HG03196 (cell line): ENCODE measurements at regions not wholly inside any gene's neighbourhood (a gene's known extent, or its start where the extent isn't known, plus 50 kb on each side); places are given as distances from the start of the nearest gene placed in this dataset.

Source experiments
- ATAC-seq: cut with Tn5 transposase; IDR thresholded peaks from one replicate; pipeline ENCODE4 v1.9.1; 2021; ENCODE audit not compliant: unreplicated experiment

DNA sequence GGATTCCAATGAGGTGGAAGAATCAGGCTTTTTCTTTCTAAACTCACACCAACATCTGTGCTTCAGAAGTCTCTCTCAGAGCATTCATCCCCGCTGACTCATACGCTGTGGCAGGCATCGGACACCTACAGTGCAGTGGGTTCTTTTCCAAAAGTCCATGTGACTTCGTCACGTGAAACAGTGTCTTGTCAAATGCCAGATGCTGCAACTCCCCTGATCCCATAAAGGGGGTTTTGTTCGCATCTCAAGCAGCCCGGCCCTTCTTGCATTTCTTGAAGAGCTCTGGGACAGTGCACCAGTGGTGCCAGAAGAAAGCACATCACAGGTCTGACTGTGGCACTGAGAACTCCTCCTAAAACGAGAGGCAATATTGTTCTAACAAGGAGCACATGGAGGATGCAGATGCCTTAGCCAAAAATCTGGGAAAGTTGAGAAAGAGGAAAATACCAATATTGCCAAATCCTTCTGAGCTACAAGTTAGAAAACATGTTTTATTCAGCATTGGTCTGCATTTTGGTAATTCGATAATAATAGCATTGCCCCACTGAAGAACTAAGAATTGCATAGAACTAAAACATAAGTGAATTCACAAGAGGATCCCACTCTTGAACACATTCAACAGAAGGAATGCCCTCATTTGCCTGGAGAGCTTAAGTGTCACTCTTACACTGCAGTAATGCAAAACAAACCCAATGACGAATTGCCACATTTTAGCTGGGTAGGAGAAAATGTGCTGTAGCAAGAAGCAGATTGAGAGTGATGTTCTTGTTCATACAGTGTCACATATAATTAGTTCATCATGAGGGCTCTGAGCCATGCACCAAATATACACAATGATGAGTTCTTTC lies 204.4 kb downstream of the CXCL12 start:
- no peak for ATAC-seq

DNA sequence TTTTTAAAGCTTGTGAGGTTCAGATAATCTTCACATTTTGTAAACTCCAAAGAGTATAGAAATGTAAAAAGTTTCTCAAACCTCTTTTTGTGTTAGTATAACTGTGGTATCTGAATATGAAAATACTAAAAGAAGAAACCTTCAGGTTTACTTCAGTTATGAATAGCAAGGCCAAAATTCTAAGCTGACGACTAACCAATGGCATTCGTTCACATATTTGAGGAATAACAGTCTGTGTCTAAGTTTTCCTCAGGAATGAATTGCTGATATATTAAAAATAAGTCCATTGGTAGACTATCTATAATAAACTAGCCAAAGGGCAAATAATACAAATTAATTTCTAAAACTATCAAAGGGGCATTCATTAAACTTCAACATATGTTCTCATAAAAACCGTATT lies 206.0 kb downstream of the CXCL12 start:
- ATAC-seq, result no peak

DNA sequence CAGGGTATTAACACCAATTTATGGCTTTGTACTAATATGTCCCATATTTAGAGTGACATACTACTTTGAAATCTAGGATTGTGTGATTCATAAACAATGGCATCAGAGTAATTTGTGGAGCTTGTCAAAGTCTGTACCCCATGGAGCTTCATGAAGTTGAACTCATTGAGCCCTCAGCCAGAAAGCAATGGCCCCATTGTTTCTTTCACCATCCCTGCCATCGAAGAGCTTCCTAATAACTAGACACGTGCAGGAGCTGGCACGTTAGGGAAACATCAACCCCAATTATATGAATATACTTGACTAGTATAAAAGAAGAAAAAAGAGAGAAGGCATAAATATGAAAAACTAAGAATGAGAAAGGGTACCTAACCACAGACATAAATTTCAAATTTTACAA lies 206.6 kb downstream of the CXCL12 start:
- no peak for ATAC-seq

DNA sequence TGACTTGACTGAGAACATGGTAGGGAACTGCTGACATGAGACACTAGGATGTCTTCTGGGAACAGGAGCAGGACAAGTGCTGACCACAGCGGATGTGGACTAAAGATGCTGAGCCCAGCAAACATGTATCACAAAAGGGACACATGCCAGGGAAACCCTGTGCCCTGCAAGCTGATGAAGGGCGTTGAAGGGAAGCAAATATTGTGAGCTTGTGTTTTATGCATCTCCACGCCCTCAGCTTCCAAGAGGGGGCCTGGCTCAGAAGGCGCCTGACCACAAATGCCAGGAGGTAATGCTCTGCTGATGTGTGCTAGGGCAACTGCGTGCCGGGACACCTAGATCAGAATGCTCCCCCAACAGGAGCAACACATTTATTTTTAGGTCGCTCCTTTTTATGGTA lies 207.3 kb downstream of the CXCL12 start:
- ATAC-seq, result no peak

DNA sequence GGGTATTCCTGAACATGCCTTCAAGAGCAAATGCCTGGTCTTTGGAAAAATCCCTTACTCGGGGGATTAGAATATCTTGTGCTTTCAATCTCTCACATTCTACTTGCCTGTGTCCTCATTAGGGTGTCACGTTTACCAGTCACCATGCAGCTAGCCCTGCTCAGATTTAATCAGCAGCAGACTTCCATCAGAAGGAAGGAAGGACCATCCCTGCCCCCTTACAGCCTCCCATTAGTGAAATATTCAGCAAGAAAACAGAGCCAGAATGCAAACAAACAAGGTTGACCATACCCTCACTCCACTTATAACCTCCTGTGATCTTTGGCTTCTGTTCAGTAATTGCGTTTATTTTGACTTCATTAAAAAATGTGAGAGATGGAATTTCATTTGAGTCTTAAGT lies 208.6 kb downstream of the CXCL12 start:
- no peak for ATAC-seq

DNA sequence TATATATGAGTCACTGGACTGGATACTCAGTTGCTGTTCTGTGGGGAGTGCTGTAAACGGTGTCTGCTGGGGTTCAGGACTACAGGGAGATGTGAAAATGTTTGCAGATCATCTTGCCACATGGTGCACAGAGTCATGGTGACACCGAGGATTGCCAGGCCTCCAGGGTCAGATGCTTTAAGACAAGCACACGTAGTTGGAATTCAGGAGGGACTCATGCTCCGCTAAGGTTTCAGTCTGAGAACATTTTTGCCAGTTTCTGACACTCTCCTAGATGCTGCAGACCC lies 211.3 kb downstream of the CXCL12 start:
- ATAC-seq, result no peak

DNA sequence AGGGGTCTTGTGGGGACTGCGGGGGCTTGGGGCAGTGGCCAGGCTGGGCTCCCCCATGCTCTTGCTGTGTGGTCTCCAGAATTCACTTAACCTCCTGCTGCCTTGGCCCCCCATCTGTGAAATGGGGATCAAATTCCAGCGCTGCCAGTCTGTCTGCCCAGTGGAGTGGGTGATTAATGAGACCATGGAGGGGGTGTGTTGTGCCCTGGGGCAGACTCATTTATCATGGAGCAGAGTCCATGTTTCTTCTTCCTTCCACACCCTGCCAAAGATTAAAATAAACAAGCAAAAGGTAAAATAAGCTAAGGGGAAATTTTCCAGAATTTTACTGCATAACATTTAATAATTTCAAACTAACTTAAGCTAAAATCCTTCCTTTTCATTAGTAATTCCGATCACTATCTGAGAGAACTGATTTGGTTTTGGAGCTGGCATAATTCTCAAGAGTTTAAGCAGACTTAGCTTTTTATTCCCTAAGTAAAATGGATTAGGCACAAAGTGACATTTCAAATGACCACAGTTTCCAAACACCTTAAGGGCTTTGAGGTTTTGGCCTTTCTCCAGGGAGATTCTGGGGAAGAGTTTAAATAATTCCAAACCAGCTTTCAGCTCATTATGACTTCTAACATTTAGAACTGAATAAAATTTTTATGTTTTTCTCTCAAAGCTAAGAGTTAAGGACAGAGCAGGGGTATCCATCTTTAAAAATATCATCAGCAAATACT lies 211.9 kb downstream of the CXCL12 start:
- ATAC-seq, result no peak

DNA sequence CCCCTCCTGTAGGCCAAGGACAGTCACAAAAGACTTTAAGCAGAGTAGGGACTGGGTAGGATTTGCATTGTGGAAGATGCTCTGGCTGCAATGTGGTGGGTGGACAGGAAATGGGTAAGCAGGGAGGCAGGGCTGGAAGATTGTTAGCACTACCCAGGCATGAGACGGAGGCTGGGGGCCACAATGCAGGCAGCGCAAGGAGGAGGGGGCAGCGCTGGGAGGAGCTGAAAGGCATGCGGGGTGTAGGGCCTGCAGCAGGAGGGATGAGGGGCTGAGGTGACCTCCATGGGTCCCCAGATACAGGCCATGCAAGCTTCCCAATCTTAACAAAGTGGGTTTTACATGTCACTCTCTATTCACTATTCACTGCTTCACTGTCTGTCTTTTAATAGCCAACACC lies 213.1 kb downstream of the CXCL12 start:
- ATAC-seq, result no peak

DNA sequence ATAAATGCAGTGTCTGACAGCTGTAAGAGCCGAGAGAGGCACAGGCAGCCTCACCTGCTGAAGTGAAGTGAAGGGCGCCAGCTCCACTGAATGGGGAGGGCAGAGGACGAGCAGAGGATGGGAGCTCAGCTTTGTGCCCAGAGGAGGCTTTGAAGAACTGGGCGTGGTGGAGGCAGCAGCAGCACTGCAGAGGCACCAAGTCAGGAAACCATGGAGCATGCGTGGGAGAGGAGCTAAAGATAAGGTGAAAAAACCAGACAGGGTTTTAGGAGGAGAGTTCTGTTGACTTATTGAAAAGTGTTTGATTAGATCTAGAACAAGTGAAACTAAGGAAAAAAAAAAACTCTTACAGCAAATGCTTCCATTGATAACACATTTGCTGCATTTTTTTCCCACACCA lies 216.4 kb downstream of the CXCL12 start:
- ATAC-seq, result no peak

DNA sequence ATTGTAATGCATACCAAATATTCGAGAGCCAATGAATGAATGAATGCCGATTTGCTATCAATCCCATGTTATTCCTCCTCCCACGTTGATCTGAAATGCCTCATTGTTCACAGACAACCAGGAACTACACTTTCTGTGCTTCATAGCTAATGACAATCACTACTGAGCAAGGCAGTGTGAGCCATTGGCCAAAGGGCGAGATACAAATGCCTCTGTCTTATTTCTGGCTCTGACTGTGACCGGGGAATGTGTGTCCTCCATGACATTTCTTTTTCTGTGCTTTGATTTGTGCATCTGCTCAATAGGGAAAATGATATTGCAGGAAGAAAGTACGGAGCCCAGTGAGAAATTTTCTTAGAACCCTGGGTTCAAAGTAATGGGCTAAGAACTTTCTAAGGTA lies 217.1 kb downstream of the CXCL12 start:
- ATAC-seq, result no peak

DNA sequence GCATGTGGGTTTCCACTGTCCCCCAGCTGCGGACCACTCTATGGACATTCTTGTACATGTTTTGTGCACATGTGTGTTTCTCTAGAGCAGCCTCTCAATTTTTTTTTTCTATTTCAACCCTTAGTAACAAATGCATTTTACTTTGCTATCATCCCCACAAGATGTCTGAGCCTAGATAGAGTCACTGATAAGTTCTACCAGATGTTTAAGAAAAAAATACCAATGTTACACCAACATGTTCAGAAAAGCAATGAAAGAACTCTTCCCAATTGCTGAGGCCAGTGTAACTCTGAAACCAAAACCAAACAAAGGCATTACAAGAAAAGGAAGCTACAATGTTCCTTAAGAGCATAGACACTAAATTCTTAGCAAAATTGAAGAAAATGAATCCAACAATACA lies 218.5 kb downstream of the CXCL12 start:
- no peak for ATAC-seq

DNA sequence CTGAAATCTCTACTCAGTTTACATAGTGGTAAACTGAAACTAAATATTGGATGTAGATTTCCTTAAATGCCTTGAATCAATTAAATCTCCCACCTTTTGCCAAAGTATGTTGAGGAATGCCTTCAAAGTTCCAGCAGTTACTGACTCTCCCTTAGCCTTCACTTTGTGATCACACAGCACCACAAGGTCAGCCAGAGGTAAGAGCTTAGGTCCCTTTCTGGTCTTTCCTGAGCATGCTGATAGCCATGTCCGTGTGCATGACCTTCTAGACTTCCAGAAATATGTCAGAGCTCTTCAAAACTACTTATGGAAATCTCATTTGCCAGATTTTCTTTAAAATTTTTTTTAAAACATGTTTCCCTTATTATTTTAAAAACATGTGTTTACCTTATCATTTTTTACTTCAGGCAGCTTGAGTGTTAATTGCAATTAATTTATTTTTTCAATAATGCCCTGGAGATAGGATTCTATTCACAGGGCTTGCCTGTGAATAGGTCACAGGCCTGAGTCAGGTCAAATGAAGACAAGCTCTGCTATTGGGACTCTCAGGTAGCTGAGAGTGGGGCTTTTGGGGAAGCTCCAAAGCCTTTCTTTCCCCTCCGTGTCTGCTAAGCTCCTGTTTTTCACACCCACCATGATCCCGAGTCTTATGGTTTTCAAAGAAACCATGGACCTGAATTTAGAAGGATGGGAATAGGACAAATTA lies 220.5 kb downstream of the CXCL12 start:
- no peak for ATAC-seq

DNA sequence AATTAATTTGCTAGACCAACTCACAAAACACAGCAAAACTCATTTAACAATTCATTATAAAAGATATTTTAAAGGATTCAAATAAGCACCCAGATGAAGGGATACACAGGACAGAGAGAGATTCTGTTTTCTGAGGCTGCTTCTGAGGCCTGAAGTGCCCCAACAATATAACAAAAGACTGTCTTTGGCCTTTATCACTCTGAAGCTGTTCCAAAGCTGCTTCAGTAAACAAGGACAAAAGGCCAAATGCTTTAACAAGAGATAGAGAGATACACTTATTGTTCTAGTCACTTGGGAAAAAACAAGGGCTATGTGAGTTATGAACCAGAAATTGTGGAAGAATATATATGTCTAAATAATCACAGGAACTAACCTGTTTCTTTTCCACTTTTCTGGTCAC lies 223.7 kb downstream of the CXCL12 start:
- no peak for ATAC-seq

DNA sequence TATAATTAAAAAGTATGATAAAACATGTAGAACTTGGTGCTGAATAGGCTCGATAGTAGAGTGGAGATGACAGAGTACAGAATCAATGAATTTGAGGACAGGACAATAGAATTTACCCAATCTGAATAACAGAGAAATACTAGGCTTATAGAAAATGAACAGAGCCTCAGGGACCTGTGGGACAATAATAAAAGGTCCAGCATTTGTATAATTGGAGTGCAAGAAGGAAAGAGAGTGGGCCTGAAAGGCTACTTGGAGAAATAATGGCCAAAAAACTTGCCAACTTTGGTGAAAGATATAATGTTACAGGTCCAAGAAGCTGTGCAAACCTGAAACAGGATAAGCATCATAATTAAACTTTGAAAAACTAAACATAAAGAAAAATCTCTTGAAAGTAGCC lies 227.3 kb downstream of the CXCL12 start:
- no peak for ATAC-seq

DNA sequence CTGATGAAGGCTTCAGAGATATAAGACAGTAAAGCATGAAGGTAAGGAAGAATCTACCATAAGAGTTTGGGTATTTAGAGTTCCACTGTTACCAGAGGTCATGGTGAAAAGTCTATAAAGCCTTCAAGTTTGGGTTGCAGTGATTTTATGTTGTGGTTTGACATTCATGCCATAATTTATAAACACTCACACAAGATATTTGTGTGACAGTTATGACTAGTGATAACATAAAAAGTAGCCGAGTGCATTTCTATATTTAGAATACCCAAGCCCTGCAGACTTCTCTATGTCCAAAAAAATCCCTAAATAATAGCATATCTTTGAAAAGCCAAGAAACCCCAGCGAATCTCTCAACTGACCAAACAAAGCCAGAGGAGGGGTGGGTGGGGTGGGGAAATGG lies 229.9 kb downstream of the CXCL12 start:
- no peak for ATAC-seq

DNA sequence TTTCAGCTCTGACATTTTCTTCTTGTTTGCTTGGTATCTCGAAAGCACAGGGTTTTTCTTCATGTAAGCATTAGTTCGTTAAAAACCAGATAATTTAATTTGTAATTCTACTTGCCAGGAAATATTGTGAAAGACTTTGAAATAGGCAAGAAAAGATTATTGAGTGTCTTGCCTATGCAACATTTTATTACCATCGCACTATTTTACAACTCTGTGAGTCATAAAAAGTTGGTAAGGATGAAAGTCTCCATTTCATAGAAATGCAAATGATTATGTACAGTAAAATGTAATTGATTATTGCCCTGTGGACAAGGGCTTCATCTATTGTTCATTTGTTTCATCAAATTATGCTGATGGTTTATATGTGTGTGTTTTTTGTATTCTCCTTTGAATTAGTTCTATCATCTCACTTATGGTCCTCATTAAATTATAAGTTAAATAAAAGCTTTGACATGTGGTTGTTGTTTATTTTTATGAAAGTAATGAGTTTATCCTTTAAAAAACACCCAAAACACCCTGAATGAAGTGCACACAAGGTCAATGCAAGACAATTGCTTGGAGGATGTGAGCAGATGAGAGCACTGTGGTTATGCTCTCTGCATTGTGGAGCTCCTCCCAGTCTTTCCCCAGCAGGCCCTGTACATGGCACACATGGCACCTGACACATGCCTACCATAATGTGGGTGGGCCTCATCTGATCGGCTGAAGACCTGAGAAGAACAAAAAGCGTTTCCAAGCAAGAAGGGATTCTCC lies 230.8 kb downstream of the CXCL12 start:
- no peak for ATAC-seq

DNA sequence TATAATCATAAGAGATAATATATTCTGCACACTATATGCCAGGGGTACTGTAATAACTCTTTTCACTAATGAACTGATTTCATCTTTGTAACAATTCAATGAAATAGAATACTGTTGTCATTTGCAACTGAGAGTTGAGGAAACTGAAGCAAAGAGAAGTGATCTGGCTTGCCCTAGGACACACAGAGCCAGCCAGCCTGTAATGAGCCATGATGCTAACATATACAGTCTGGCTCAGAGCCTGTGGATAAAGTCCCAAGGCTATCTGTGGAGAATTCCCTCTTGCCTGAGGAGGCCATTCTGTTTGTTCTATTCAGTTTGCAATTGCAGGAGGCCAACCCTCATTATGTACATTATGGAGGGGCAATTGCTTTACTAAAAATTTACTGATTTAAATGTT lies 241.3 kb downstream of the CXCL12 start:
- no peak for ATAC-seq

DNA sequence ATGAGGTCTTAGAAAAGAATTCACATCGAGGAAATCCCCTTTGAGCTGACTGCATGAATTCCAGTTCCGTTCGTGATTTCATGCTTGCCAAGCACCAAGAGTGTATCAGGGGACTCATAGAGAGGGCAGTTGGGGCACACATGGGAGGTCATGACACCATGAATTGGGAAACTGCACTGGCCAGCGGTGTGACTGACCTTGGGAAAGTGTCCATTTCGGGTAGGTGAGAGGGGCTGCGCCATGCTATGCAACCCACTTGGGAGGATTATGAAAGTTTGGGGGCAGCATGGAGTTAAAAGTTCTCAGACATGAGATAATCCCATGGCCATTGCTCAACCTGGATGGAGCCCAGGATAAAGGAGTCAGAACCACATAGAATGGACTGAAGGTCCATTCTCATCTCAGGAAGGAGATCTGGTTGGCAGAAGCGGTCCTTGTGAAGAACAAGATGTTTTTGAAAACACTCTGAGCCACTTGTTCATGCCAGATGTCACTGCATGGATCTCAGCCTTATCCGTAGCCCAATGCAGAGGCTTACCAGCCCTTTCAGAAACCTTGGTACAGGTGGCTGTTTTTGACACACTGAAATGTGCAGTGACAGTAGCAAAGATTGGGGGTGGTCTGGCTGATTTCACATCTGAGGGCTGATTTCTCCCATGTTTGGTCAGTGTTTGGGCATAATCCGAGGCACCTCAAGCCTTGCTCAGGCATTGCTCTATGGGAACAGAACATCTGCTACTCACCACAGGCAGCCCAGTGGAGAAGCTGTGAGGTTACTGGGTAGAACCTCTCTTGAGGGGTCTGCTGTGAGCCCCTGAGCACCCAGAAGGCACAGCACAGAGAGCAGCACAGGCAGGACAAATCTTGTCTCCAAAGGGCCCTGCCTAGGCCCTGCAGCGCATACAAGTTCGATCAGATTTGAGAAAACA lies 252.3 kb downstream of the CXCL12 start:
- ATAC-seq, result no peak

DNA sequence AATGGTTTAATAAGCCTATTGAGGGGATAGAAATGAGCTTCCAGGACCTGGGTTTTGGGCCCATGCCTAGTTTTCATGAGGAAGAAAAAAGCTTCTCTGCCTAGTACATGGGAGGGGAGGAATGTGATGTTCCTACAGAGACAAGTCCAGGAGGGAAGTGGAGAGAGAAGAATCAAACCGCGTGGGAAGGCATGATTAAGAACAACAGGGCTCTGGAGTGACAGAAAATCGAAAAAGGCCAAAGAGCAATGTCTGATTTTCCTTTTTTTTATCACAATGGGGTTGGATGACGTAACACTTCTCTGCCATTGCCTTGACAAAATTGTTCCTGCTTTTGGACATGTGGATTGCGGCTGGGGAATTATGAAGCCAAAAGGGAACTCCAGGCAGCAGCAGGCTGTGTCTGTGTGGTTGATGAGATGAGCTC lies 258.6 kb downstream of the CXCL12 start:
- ATAC-seq, result no peak

DNA sequence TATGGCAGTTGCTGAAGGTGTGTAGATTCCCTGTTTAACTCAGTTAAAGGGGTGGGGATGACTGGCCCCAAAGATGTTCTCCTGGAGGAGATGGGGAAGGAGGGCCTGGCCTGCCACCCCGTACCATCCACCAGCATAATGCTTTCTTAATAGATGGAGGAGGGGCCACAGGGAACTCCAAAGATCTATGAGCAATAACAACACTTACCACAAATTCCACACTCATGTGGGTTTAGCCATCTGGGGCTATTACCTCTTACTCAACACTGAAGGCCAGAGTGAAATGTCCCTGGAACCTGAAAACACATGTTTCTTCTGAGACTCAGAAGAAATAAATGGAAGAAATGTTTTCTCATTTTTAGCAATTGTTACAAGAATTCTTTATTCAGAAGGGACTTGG lies 259.0 kb downstream of the CXCL12 start:
- no peak for ATAC-seq
